HG02970 (cell line): ENCODE measurements at regions not wholly inside any gene's neighbourhood (a gene's known extent, or its start where the extent isn't known, plus 50 kb on each side); places are given as distances from the start of the nearest gene placed in this dataset.

Experiments used
- ATAC-seq: cut with Tn5 transposase; IDR thresholded peaks from one replicate; pipeline ENCODE4 v1.9.1; 2021; ENCODE audit warnings: mild to moderate bottlenecking, moderate library complexity, moderate number of reproducible peaks; ENCODE audit not compliant: unreplicated experiment, low FRiP score

GRCh38 chr1:25063591-25064416 is 133.7 kb upstream of the RUNX3 start:
- ATAC-seq, result no peak

DNA sequence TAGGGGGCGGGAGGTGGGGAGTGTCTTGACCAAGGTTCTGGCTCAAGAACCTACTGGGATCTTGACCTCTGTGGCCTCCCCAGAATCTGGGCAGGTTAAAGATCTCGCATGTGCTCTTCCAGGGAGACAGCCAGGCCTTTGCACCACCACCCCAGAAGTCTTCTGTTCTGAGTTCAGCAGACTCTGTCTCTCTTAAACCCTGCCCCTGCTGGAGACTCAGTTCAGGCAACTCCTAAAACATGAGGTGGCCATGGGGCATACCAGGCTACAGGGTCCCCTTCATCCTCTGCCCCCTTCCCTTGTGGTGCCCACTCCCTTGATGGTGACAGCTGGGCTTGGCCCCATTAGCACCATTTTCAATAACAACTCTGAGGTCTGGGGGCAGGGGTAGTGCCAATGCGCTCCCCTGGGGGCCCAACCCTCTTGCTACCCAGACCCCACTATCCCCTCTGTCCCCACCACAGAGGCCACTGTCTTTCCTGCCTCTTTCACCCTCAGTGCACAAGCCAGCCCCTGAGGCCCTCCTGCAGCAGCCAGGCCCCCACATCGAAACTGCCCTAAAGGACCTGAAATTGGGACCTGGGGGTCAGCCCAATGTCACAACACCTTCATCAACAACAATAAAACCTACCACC is 132.7 kb upstream of the RUNX3 start:
- ATAC-seq, result no peak

- ATAC-seq, result no peak
Measured at GRCh38 chr1:25061261-25061995, 131.4 kb upstream of the RUNX3 start.

DNA sequence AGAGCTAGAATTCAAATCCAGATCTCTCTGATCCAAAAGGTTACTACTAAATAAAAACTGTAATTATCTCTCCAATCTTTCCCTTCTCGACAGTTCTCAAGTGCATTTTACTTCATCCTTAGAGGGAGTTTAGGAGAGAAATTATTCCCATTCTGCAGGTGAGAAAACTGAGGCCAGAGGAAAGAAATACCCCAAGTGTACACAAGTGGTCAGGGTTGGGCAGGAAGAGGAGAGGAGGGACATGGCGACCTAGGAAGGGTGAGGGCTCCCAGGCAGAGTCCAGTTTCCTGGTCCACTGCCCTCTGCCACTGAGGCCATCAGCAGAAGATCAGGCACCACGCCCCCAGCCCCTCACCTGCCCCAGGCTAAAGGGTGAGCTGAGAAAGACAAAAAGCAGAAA is 127.1 kb upstream of the RUNX3 start:
- no peak for ATAC-seq

GRCh38 chr1:25056536-25056935 is 126.5 kb upstream of the RUNX3 start:
- ATAC-seq, result no peak

DNA sequence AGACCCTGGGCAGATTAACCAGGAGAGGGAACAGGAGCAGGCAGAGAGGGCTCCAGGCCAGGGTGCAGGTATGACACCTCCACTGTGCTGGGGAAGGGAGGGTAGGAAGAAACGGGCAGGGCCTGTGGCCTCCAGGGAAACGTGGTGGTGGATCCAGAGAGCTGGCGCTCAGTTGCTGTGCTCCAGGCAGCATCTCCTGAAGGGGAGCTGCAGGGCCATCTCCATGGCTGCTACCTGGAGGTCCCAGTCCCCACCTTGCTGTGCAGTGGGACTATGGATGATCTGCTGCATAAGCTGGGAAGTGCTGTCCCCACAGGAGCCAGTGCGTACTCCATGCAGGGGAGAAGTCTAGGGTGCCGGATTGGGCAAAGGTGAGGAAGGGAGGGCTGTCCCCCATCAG is 125.9 kb upstream of the RUNX3 start:
- no peak for ATAC-seq

DNA sequence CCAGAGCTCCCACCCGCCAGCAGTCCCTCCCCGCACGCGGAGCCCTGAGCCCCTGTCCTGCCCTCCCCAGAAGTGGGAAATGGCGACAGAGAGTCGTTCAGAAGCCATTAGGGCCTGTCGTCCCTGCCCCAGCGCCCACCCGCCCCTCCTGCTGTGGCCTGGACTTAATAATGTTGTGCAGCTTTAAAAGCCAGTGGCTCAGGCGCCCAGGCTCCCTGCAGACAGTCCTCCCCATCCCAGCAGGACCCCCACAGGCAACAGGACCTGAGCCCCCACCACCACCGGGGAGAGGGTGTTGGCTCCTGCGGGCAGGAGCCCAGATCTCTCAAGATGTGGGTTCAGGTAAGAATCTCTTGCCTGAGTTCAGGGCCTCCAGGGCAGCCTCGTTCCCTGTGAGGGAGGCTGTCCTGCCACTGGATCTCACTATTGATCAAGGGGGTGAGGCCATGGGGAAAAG is 125.3 kb upstream of the RUNX3 start:
- ATAC-seq, result no peak

GRCh38 chr1:25054526-25055323 is 124.6 kb upstream of the RUNX3 start:
- ATAC-seq, result no peak

DNA sequence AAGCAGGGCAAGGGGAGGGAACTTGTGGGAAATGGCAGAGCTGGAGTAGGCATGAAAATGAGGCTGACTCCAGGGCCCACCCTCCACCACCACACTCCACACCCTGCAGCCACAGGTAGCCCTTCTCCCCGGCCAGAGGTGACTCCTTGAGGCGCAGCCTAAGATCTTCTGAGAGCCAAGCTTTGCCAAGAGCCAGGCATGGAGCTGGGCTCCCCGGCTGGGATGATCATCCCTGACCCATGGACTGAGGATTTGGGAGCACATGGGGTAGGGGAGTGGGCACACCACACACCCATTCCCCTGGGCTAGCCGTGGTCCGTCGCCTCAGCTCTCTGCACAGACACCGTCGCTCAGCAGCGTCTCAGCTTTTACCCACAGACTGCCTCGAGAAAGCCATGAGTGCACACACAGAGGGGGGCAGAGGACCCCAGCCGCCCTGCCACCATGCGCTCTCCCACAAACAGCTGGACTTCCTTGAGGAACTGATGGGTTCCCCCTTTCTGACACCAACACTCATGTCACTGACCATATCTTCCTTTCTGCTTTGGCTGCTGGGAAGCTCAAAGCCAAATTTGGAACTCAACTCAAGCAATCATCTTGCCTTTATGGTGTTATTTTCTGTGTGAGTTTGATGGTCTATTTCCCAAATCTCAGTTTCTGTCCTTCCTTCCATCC is 123.6 kb upstream of the RUNX3 start:
- no peak for ATAC-seq

DNA sequence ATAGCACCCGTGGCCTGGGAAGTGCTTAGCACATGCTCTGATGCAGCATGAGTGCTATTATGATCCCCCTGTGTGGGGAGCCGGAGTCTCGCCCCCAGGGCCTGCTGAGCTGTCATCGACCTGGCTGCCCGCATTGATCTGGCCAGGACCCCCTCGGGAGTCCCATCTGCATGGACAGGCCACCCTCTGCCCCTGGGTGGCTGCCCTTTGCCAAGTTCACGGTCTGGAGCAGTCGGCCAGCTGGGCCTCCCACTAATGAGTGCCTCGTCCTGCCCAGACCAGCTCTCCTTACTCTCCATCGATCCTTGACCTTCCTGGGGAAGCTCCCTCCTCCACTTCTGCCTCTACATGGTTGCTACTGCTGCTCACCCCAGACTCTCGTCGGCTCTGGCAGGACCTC is 121.8 kb upstream of the RUNX3 start:
- no peak for ATAC-seq

- ATAC-seq, result no peak
Measured at GRCh38 chr1:25051504-25051903, 121.4 kb upstream of the RUNX3 start.

GRCh38 chr1:25050165-25050564 is 120.1 kb upstream of the RUNX3 start:
- no peak for ATAC-seq

DNA sequence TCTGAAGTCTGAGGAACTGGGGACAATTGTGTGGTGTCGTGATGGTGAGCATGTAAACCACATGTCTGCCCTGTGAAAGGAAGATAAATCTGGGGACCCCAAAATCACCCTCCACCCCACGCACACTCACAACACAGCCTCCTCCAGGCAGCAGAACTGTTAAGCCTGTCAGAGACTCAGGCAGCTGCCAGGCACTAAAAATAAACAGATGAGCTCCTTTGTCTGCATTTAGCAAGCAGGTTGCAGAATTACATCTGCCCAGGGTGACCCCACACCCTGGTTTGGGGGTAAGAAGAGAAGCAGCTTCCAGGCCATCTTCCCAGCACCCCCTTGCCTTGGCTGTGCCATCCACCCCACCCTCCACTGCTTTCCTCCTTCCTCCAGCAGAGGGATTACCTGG is 119.1 kb upstream of the RUNX3 start:
- no peak for ATAC-seq

DNA sequence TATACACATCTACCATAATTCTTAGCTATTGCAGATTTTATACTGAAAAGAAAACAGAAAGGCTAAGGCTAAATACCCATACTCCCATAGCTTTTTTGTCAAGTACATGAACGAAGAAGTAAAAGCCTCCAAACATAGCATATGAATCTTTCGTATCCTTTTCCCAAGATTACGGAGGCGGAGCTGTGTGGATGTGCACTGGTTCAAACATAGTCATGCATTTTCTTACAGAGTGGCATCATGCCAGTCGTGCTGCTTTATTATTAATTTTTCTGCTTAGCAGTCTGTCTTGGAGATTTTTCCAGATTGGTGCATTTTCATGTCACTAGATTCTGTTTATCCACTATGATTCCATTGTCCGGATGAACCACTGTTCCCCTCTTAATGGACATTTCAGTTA is 118.7 kb upstream of the RUNX3 start:
- ATAC-seq, result no peak

DNA sequence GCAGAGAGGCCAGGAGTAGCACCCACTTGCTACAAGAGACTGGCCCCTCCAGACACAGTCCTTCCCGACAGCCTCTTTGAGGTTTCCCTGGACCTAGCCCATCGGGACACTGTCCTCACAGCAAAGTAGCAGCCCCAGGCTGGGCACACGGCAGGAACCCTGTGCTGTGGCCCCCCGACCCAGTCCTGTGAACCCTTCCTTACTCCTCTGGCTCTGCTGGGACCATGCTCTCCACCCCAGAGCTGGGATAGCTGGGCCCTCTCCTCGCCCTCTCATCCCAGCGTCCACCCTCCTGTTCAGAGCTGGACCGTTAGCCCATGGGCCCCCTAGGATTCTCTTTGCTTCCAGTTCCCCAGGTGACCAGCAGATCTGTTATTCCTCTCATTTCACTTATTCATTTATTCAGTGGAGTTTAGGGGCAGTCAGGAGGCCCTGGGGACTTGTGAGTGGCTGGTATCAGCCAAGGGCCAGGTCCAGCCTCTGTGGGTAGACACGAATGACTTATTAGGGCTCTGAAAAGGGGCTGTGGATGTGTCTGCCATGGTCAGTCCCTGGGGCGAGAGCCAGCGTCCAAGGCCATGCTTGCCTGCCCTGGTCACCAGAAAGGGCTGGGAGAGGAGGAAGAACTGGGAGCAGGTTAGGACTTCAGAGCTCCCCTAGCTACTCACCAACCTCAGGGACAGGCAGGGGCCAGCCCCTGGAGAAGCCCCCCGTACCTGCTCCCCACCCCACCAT is 117.6 kb upstream of the RUNX3 start:
- ATAC-seq, result no peak

DNA sequence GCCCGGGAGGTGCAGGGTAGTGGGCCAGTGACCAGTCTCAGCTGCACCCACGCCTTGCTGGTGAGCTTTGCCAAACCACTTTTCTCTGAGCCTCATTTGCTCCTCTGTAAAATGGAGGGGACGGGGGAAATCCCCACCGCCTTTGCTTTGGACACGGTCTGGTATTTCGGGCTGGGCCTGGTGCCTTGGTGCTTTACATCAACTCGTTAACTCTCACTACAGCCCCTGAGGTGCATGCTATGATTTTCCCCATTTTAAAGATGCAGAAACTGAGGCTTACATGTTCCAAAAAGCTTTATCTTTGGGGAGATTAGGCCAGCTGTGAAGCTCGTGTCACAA is 116.1 kb upstream of the RUNX3 start:
- ATAC-seq, result no peak

DNA sequence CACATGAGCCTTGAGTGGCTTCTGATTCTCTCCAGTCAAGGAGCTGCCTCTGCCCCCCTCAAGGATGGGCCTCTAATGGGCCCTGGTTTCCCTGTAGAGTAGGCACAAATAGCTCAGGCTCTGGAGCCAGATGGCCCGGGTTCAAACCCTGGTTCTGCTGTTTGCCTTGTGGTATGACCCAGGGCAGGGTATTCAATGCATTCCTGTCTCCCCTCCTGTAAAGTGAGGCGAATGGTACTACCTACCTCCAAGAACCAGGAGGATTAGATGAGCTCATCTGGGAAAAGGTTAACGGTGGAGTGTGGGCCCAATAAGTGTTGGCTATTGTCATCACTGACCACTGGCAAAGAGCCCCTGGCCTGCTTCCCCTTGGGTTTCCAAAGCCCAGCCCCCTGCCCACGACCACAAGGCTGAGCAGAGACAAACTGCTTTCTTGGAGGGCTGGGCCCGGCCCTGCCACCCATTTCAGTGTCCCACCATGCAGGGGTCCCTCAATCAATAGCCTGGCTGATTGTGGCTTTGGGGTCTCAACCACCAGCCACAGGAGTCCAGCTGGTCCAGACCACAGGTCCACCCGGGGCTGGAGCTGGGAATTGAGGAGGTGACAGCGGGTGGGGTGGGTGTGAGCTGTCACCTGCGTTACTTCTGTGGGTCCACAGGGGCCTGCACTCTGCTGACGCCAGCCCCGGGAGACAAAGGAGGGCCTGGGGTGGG is 115.6 kb upstream of the RUNX3 start:
- no peak for ATAC-seq

DNA sequence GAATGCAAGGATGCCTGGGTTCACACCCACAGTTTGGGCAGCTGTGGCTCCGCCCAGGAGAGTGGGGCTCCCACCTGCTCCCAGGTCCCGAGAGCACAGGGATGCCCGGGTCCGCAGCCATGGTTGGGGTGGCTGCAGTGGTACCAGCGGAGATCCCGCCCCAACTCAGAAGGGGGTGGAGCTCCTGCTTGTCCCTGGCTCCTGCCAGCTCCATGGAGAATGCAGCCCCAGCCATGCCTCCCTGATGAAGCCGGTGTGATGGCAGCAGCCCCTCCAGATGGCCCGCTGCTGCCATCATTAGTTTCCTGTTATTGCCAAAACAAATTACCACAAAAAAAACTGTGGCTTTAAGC is 113.1 kb upstream of the RUNX3 start:
- no peak for ATAC-seq
